ENCODE measurements at regions not wholly inside any gene's neighbourhood (a gene's known extent, or its start where the extent isn't known, plus 50 kb on each side); places are given as distances from the start of the nearest gene placed in this dataset.
"Not testable (repeated sequence)": the region's sequence is repeated elsewhere in the genome, so short reads cannot be mapped to it uniquely, and the experiment has no call there.

- no peak for DNase-seq (ENCODE audit: extremely low read depth, low read depth)
- TF ChIP-seq CTCF (IDR thresholded peaks at IDR 0.05; ENCODE audit: low read depth, low read length): no peak
Observed at GRCh38 chr16:5917436-5918195, 820.0 kb upstream of the EEF2KMT start.

- no peak for DNase-seq (ENCODE audit: extremely low read depth, low read depth)
- no peak for TF ChIP-seq CTCF (IDR thresholded peaks at IDR 0.05; ENCODE audit: low read depth, low read length)
Observed at GRCh38 chr16:5916711-5917191, 819.2 kb upstream of the EEF2KMT start.

- no peak for DNase-seq (ENCODE audit: extremely low read depth, low read depth)
- TF ChIP-seq CTCF (IDR thresholded peaks at IDR 0.05; ENCODE audit: low read depth, low read length): no peak
Observed at GRCh38 chr16:5911241-5911640, 813.6 kb upstream of the EEF2KMT start.

GRCh38 chr16:5909556-5909955, 812.0 kb upstream of the EEF2KMT start:
- DNase-seq (ENCODE audit: extremely low read depth, low read depth): not testable (repeated sequence)

GRCh38 chr16:5907544-5907943, 809.9 kb upstream of the EEF2KMT start:
- TF ChIP-seq CTCF (IDR thresholded peaks at IDR 0.05; ENCODE audit: low read depth, low read length): no peak
- no peak for DNase-seq (ENCODE audit: extremely low read depth, low read depth)

GRCh38 chr16:5906351-5906750, 808.8 kb upstream of the EEF2KMT start:
- TF ChIP-seq CTCF (IDR thresholded peaks at IDR 0.05; ENCODE audit: low read depth, low read length): no peak
- no peak for DNase-seq (ENCODE audit: extremely low read depth, low read depth)

GRCh38 chr16:5905935-5906334, 808.3 kb upstream of the EEF2KMT start:
- no peak for TF ChIP-seq CTCF (IDR thresholded peaks at IDR 0.05; ENCODE audit: low read depth, low read length)
- no peak for DNase-seq (ENCODE audit: extremely low read depth, low read depth)

- no peak for DNase-seq (ENCODE audit: extremely low read depth, low read depth)
- no peak for TF ChIP-seq CTCF (IDR thresholded peaks at IDR 0.05; ENCODE audit: low read depth, low read length)
Observed at GRCh38 chr16:5903832-5904231, 806.2 kb upstream of the EEF2KMT start.
